Transverse colon (tissue), 4 donors: ENCODE measurements at regions not wholly inside any gene's neighbourhood (a gene's known extent, or its start where the extent isn't known, plus 50 kb on each side); places are given as distances from the start of the nearest gene placed in this dataset.

Source experiments
- CTCF ChIP-seq, 5 experiments: fragments of 200-600 bp in 3 of 5; fragments of 450-650 bp in 2 of 5; sonication (generic) in 3 of 5; IDR thresholded peaks; 1 replicate in 2 of 5; 2 replicates in 3 of 5; pipeline ENCODE4 v1.5.1; 2016 to 2017; ENCODE audit warnings: antibody characterized with exemption in 5 of 5, inconsistent platforms in 3 of 5, mild to moderate bottlenecking in 2 of 5, moderate library complexity in 1 of 5
- EP300 ChIP-seq: sonication (generic); formaldehyde crosslinking; IDR thresholded peaks from one replicate; pipeline ENCODE4 v1.6.1; 2017; ENCODE audit warnings: antibody characterized with exemption, low read depth
- POLR2A ChIP-seq: fragments of 450-650 bp; IDR thresholded peaks from one replicate; pipeline ENCODE4 v1.6.1; 2016; ENCODE audit warnings: antibody characterized with exemption, mild to moderate bottlenecking, moderate library complexity
- POLR2AphosphoS5 ChIP-seq, 3 donors: sonication (generic); formaldehyde crosslinking; IDR thresholded peaks; one replicate each; pipeline ENCODE4 v1.6.1; 2016; ENCODE audit warnings: antibody characterized with exemption in 3 of 3

- TF ChIP-seq CTCF (IDR thresholded peaks at IDR 0.05) (no peak), POLR2AphosphoS5 (IDR thresholded peaks at IDR 0.05) (no peak), POLR2A (no peak), EP300 (no peak)
These were observed 122.1 kb upstream of the SLC24A3 start for GRCh38 chr20:19090332-19090731.
